HG02970 (cell line): ENCODE measurements at regions not wholly inside any gene's neighbourhood (a gene's known extent, or its start where the extent isn't known, plus 50 kb on each side); places are given as distances from the start of the nearest gene placed in this dataset.

Source experiments
- ATAC-seq: cut with Tn5 transposase; IDR thresholded peaks from one replicate; pipeline ENCODE4 v1.9.1; 2021; ENCODE audit warnings: mild to moderate bottlenecking, moderate library complexity, moderate number of reproducible peaks; ENCODE audit not compliant: unreplicated experiment, low FRiP score

GRCh38 chr10:78155722-78156121, 122.1 kb downstream of the RPS24 start:
- no peak for ATAC-seq

- ATAC-seq: no peak
Observed at GRCh38 chr10:78160591-78160990, 126.9 kb downstream of the RPS24 start.

- no peak for ATAC-seq
Observed at GRCh38 chr10:78162853-78163252, 129.2 kb downstream of the RPS24 start.

GRCh38 chr10:78164702-78165101, 131.0 kb downstream of the RPS24 start:
- no peak for ATAC-seq

GRCh38 chr10:78165172-78165571, 131.5 kb downstream of the RPS24 start:
- no peak for ATAC-seq

- ATAC-seq: no peak
Observed at GRCh38 chr10:78165617-78166016, 132.0 kb downstream of the RPS24 start.

GRCh38 chr10:78166261-78166660, 132.6 kb downstream of the RPS24 start:
- no peak for ATAC-seq

- no peak for ATAC-seq
Observed at GRCh38 chr10:78169214-78169613, 135.6 kb downstream of the RPS24 start.

- no peak for ATAC-seq
Observed at GRCh38 chr10:78170026-78170475, 136.4 kb downstream of the RPS24 start.

GRCh38 chr10:78171633-78172400, 138.2 kb downstream of the RPS24 start:
- no peak for ATAC-seq

- ATAC-seq: no peak
Observed at GRCh38 chr10:78173360-78174015, 139.8 kb downstream of the RPS24 start.

- ATAC-seq: no peak
Observed at GRCh38 chr10:78175444-78176015, 141.9 kb downstream of the RPS24 start.

GRCh38 chr10:78176320-78177317, 143.0 kb downstream of the RPS24 start:
- no peak for ATAC-seq

GRCh38 chr10:78177491-78178185, 144.0 kb downstream of the RPS24 start:
- no peak for ATAC-seq

GRCh38 chr10:78178397-78178796, 144.7 kb downstream of the RPS24 start:
- ATAC-seq: no peak

- ATAC-seq: no peak
Observed at GRCh38 chr10:78178940-78179339, 145.3 kb downstream of the RPS24 start.

- ATAC-seq: no peak
Observed at GRCh38 chr10:78179886-78180705, 146.4 kb downstream of the RPS24 start.

GRCh38 chr10:78181381-78182055, 147.9 kb downstream of the RPS24 start:
- ATAC-seq: no peak
